A549 (cell line): ENCODE measurements at regions not wholly inside any gene's neighbourhood (a gene's known extent, or its start where the extent isn't known, plus 50 kb on each side); places are given as distances from the start of the nearest gene placed in this dataset.

ENCODE experiments used
- CBX2 ChIP-seq: fragments of 200-600 bp; sonication (generic); IDR thresholded peaks from 2 replicates; pipeline ENCODE4 v1.6.1; 2016; ENCODE audit warnings: low read depth, mild to moderate bottlenecking, borderline replicate concordance
- ESRRA ChIP-seq: fragments of 150-350 bp; IDR thresholded peaks from 2 replicates; pipeline ENCODE4 v1.6.1; 2014; ENCODE audit warnings: mild to moderate bottlenecking, low read length, borderline replicate concordance
- HDAC2 ChIP-seq: fragments of 200-600 bp; sonication (generic); IDR thresholded peaks from 2 replicates; pipeline ENCODE4 v1.6.1; 2016
- TF ChIP-seq, protein P1 (sequence below): fragments of 200-600 bp; sonication (generic); IDR thresholded peaks from 2 replicates; pipeline ENCODE4 v1.6.1; 2016; ENCODE audit warnings: antibody characterized with exemption, mild to moderate bottlenecking, moderate library complexity
- TF ChIP-seq, protein P2 (sequence below): fragments of >200 bp; sonication (Bioruptor Twin); formaldehyde crosslinking; IDR thresholded peaks from 3 replicates; pipeline ENCODE4 v1.5.1; 2016
- TF ChIP-seq, protein P3 (sequence below): IDR thresholded peaks from 2 replicates; pipeline ENCODE4 v1.6.1; 2012

DNA sequence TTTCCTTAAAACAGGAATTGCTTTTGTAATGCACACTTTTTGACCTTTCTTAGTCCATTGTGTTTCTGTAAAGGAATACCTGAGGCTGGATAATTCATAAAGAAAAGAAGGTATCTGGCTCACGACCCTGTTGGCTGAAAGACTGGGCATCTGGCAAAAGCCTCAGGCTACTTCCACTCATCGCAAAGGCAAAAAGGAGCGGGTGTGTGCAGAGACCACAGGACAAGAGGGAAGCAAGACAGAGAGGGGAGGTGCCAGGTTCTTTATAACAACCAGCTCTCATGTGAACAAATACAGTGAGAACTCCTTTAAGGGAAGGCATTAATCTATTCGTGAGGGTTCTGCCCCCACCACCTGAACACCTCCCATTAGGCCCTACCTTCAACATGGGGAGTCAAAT is 182.1 kb downstream of the C12orf50 start:
- TF ChIP-seq, protein P1, sequence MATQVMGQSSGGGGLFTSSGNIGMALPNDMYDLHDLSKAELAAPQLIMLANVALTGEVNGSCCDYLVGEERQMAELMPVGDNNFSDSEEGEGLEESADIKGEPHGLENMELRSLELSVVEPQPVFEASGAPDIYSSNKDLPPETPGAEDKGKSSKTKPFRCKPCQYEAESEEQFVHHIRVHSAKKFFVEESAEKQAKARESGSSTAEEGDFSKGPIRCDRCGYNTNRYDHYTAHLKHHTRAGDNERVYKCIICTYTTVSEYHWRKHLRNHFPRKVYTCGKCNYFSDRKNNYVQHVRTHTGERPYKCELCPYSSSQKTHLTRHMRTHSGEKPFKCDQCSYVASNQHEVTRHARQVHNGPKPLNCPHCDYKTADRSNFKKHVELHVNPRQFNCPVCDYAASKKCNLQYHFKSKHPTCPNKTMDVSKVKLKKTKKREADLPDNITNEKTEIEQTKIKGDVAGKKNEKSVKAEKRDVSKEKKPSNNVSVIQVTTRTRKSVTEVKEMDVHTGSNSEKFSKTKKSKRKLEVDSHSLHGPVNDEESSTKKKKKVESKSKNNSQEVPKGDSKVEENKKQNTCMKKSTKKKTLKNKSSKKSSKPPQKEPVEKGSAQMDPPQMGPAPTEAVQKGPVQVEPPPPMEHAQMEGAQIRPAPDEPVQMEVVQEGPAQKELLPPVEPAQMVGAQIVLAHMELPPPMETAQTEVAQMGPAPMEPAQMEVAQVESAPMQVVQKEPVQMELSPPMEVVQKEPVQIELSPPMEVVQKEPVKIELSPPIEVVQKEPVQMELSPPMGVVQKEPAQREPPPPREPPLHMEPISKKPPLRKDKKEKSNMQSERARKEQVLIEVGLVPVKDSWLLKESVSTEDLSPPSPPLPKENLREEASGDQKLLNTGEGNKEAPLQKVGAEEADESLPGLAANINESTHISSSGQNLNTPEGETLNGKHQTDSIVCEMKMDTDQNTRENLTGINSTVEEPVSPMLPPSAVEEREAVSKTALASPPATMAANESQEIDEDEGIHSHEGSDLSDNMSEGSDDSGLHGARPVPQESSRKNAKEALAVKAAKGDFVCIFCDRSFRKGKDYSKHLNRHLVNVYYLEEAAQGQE, result no peak
- TF ChIP-seq, protein P2, sequence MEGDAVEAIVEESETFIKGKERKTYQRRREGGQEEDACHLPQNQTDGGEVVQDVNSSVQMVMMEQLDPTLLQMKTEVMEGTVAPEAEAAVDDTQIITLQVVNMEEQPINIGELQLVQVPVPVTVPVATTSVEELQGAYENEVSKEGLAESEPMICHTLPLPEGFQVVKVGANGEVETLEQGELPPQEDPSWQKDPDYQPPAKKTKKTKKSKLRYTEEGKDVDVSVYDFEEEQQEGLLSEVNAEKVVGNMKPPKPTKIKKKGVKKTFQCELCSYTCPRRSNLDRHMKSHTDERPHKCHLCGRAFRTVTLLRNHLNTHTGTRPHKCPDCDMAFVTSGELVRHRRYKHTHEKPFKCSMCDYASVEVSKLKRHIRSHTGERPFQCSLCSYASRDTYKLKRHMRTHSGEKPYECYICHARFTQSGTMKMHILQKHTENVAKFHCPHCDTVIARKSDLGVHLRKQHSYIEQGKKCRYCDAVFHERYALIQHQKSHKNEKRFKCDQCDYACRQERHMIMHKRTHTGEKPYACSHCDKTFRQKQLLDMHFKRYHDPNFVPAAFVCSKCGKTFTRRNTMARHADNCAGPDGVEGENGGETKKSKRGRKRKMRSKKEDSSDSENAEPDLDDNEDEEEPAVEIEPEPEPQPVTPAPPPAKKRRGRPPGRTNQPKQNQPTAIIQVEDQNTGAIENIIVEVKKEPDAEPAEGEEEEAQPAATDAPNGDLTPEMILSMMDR, result no peak
- TF ChIP-seq HDAC2 (no peak), CBX2 (no peak), ESRRA (no peak)
- TF ChIP-seq, protein P3, sequence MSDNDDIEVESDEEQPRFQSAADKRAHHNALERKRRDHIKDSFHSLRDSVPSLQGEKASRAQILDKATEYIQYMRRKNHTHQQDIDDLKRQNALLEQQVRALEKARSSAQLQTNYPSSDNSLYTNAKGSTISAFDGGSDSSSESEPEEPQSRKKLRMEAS, result no peak
